ENCODE measurements at regions not wholly inside any gene's neighbourhood (a gene's known extent, or its start where the extent isn't known, plus 50 kb on each side); places are given as distances from the start of the nearest gene placed in this dataset.

- Histone ChIP-seq H3K36me3 (replicated peaks in 1 of 2; ENCODE audit: insufficient read depth in 1 of 2, low read depth in 2 of 2) (no peaks in the 10 kb centered on the region), H3K27ac (no peak overlapping the region), H3K9me3 (no peaks in the 10 kb centered on the region), H3K4me1 (no peaks in the 10 kb centered on the region), H3K27me3 (no peaks in the 10 kb centered on the region), H3K4me3 (no peak overlapping the region)
- ATAC-seq, result no peak
- DNase-seq, result no peak
- 28 to 60% methylated on average over 2 of the region's 2 CpGs for WGBS, 2 donors
- no peak for TF ChIP-seq CTCF (IDR thresholded peaks at IDR 0.05)
- TF ChIP-seq POLR2A (IDR thresholded peaks at IDR 0.05), result no peak
- intact Hi-C loops (cut with DNase I), result no loop called here
These were observed 53.0 kb upstream of the SMOX start for GRCh38 chr20:4095639-4096038.

- Histone ChIP-seq H3K27ac (no peak overlapping the region), H3K9me3 (no peaks in the 10 kb centered on the region), H3K36me3 (replicated peaks in 1 of 2; ENCODE audit: insufficient read depth in 1 of 2, low read depth in 2 of 2) (no peaks in the 10 kb centered on the region), H3K27me3 (no peaks in the 10 kb centered on the region), H3K4me1 (no peaks in the 10 kb centered on the region), H3K4me3 (no peak overlapping the region)
- DNase-seq (peak; percentile 67 to 74 (median 70)), ATAC-seq (peak; percentile 84)
- 26 to 30% methylated on average over 20 to 24 of the region's 24 CpGs for WGBS, 2 donors
- TF ChIP-seq CTCF (IDR thresholded peaks at IDR 0.05) (peak; percentile 64 to 79 (median 71)), POLR2A (IDR thresholded peaks at IDR 0.05) (no peak)
- intact Hi-C loops (cut with DNase I), result no loop called here
These were observed 56.8 kb upstream of the SMOX start for GRCh38 chr20:4091490-4092479.

- Histone ChIP-seq H3K27me3 (no peaks in the 10 kb centered on the region), H3K4me1 (no peaks in the 10 kb centered on the region), H3K9me3 (no peaks in the 10 kb centered on the region), H3K27ac (no peak overlapping the region), H3K4me3 (no peak overlapping the region), H3K36me3 (replicated peaks in 1 of 2; ENCODE audit: insufficient read depth in 1 of 2, low read depth in 2 of 2) (no peaks in the 10 kb centered on the region)
- WGBS, 2 donors, result 76 to 79% methylated on average over 6 of the region's 6 CpGs
- no peak for TF ChIP-seq CTCF (IDR thresholded peaks at IDR 0.05)
- no peak for TF ChIP-seq POLR2A (IDR thresholded peaks at IDR 0.05)
- ATAC-seq, result no peak
- intact Hi-C loops (cut with DNase I), result no loop called here
- DNase-seq, result no peak
These were observed 57.7 kb upstream of the SMOX start for GRCh38 chr20:4090756-4091489.

- H3K27me3 ChIP-seq, result no peaks in the 10 kb centered on the region
- no peak overlapping the region for H3K27ac ChIP-seq
- H3K36me3 ChIP-seq (replicated peaks in 1 of 2; ENCODE audit: insufficient read depth in 1 of 2, low read depth in 2 of 2), result no peaks in the 10 kb centered on the region
- ATAC-seq (no peak), DNase-seq (no peak)
- WGBS, 2 donors, result 78 to 82% methylated on average over 11 of the region's 11 CpGs
- no peak for TF ChIP-seq CTCF (IDR thresholded peaks at IDR 0.05)
- no peak for TF ChIP-seq POLR2A (IDR thresholded peaks at IDR 0.05)
- peaks cover 7% of the 10 kb centered on the region for H3K4me1 ChIP-seq
- H3K9me3 ChIP-seq, result no peaks in the 10 kb centered on the region
- H3K4me3 ChIP-seq, result no peak overlapping the region
- intact Hi-C loops (cut with DNase I), result loop anchor here (5.0 kb wide), 1 partner anchor 78 kb away; no protein-coding TSS in a partner anchor
These were observed 58.7 kb upstream of the SMOX start for GRCh38 chr20:4089756-4090487.
